T-helper 17 cell (primary cell): ENCODE measurements at regions not wholly inside any gene's neighbourhood (a gene's known extent, or its start where the extent isn't known, plus 50 kb on each side); places are given as distances from the start of the nearest gene placed in this dataset.
A peak's percentile ranks its signal among the peaks of the same experiment; 100 is the strongest.
"Not testable (repeated sequence)": the region's sequence is repeated elsewhere in the genome, so short reads cannot be mapped to it uniquely, and the experiment has no call there.

Source experiments
- ATAC-seq: fragments of 150-1000 bp; cut with Tn5 transposase; 2 replicates; pipeline ENCODE4 v1.10.0; 2021; ENCODE audit warnings: mild to moderate bottlenecking, moderate library complexity
- DNase-seq, 3 donors: peaks; one replicate each; pipeline versions ENCODE4 v3.0.0 to v3.0.0-alpha.2; 2020 to 2021
- H3K9me3 ChIP-seq: one replicate; pipeline ENCODE4 v1.7.0; 2013; ENCODE audit warnings: low read length, mild to moderate bottlenecking; ENCODE audit not compliant: control insufficient read depth, poor library complexity, severe bottlenecking
- H3K27ac Mint-ChIP-seq: one replicate; pipeline ENCODE4 v1.8.0; 2022; ENCODE audit warnings: mild to moderate bottlenecking, moderate library complexity, mixed read lengths
- H3K27me3 Mint-ChIP-seq: one replicate; pipeline ENCODE4 v1.8.0; 2022; ENCODE audit warnings: mixed read lengths
- H3K36me3 Mint-ChIP-seq: one replicate; pipeline ENCODE4 v1.8.0; 2022; ENCODE audit warnings: low read depth, mixed read lengths
- H3K4me1 Mint-ChIP-seq: one replicate; pipeline ENCODE4 v1.8.0; 2022; ENCODE audit warnings: mild to moderate bottlenecking, mixed read lengths
- H3K4me3 Mint-ChIP-seq: one replicate; pipeline ENCODE4 v1.8.0; 2022; ENCODE audit warnings: mild to moderate bottlenecking, moderate library complexity, mixed read lengths

DNA sequence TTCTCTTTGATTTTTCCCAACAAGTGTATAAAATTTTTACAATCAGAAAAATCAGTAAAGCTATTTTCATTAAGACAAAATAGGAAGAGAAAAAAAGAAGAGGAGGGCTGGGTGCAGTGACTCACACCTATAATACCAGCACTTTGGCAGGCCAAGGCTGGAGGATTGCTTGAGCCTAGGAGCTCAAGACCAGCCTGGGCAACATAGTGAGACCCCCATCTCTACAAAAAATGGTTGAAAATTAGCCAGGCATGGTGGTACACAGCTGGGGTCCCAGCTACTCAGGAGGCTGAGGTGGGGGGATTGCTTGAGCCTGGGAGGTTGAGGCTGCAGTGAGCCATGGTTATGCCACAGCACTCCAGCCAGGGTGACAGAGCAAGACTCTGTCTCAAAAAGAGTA, 172.3 kb downstream of the AKR1D1 start:
- no peak for ATAC-seq
- Mint-ChIP-seq H3K4me3 (no peak overlapping the region), H3K27me3 (peaks cover 9% of the 10 kb centered on the region)

DNA sequence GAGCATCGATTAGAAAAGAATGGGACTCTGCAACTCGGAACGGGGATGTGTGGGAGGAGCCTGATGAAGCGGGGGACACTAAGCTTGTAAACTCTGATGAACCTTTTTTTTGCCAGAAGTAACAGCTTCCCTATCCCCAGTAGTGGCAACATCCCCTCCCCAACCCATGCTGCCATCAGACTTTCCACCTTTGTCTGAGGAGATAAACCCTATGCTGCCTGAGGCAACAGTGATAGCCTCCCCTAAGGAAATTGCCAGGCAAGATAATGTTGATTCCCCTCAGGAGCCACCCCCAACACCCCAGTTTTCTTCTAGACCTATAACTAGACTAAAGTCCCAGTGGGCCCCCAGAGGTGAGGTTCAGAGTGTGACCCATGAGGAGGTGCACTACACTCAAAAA, 173.7 kb downstream of the AKR1D1 start:
- no peaks in the 10 kb centered on the region for H3K9me3 ChIP-seq
- Mint-ChIP-seq H3K4me3 (peak overlapping the region; percentile 39), H3K4me1 (no peaks in the 10 kb centered on the region), H3K27me3 (peaks cover 4% of the 10 kb centered on the region), H3K27ac (no peak overlapping the region), H3K36me3 (no peaks in the 10 kb centered on the region)
- DNase-seq: no peak
- no peak for ATAC-seq

More for the DNA sequence above, 172.3 kb downstream of the AKR1D1 start:
- Mint-ChIP-seq H3K27ac (no peak overlapping the region), H3K4me1 (no peaks in the 10 kb centered on the region), H3K36me3 (no peaks in the 10 kb centered on the region)
- no peaks in the 10 kb centered on the region for H3K9me3 ChIP-seq
- no peak for DNase-seq

DNA sequence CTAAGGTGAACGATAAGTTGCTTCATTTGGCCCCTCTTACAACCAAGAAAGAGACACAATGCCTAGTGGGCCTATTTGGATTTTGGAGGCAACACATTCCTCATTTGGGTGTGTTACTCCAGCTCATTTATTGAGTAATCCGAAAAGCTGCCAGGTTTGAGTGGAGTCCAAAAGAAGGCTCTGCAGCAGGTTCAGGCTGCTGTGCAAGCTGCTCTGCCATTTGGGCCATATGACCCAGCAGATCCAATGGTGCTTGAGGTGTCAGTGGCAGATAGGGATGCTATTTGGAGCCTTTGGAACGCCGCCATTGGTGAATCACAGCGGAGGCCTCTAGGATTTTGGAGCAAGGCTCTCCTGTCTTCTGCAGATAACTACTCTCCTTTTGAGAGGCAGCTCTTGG, 176.4 kb downstream of the AKR1D1 start:
- H3K9me3 ChIP-seq, H3K4me1 Mint-ChIP-seq, DNase-seq, H3K36me3 Mint-ChIP-seq, ATAC-seq, H3K27me3 Mint-ChIP-seq, H3K27ac Mint-ChIP-seq, H3K4me3 Mint-ChIP-seq: not testable (repeated sequence)

DNA sequence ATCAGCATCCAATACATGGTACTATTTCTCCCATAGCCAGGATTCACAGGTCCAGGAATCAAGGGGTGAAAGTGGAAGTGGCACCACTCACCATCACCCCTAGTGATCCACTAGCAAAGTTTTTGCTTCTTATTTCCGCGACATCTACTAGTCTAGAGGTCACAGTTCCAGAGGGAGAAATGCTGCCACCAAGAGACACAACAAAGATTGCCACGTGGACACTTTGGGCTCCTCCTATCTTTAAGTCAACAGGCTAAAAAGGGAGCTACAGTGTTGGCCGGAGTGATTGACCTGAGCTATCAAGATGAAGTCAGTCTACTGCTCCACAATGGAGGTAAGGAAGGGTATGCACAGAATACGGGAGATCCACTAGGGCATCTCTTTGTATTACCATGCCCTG, 178.2 kb downstream of the AKR1D1 start:
- Mint-ChIP-seq H3K27me3 (peaks cover 14% of the 10 kb centered on the region), H3K4me3 (no peak overlapping the region), H3K36me3 (no peaks in the 10 kb centered on the region), H3K27ac (no peak overlapping the region), H3K4me1 (no peaks in the 10 kb centered on the region)
- DNase-seq (no peak), ATAC-seq (no peak)
- no peaks in the 10 kb centered on the region for H3K9me3 ChIP-seq

DNA sequence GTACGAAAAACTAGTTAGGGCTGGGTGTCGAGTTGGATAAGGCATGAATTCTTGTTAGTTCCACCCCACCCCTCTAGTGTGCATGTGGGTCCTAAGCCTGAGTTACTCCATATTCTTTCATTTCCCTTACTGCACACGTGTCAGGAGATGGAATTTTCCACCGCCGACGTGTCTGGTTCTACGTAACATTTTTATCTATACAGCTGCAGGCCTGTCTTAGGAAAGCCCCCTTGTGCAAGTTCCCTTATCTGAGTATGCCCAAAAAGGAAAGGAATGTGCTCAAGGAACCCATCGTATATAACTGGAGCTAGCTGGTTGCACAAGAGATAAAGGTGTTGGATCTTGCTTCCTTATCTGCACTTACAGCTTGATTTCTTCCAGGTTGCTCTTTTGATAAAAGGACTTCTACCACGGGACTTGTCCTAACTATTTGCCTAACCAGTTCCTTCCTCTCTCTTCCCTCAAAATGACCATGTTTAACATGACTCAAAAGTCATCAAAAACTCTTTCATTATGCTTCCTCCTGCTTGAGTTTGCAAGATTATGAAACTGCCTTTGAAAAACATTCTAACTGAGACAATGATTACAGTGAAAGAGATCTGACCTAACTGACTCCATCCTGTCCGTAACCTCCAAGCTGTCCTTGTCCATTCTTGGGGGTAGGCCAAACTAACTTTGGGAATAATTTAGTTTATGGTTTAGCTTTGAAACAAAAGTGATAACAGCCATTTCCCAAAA, 181.4 kb downstream of the AKR1D1 start:
- DNase-seq (no peak), ATAC-seq (no peak)
- Mint-ChIP-seq H3K36me3 (no peaks in the 10 kb centered on the region), H3K27me3 (peaks cover 14% of the 10 kb centered on the region), H3K4me3 (no peak overlapping the region), H3K4me1 (no peaks in the 10 kb centered on the region), H3K27ac (no peak overlapping the region)
- H3K9me3 ChIP-seq: no peaks in the 10 kb centered on the region

DNA sequence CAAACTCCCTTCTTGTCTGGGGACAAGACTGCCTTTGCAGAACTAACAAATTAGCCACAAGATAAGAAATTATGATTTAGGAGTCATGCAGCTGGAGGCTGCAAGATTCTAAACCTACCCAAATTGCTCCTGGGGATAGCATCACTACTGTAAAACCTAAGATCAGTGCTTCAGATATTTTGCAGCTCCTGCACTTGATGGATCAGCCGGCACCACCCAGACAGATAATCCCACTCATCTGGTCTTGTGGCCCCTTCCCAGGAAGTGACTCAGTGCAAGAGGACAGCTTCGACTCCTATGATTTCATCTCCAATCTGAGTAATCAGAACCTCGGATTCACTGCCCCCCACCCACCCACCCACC, 181.9 kb downstream of the AKR1D1 start:
- H3K4me1 Mint-ChIP-seq: no peaks in the 10 kb centered on the region
- peaks cover 14% of the 10 kb centered on the region for H3K27me3 Mint-ChIP-seq
- no peak overlapping the region for H3K4me3 Mint-ChIP-seq
- H3K9me3 ChIP-seq: no peaks in the 10 kb centered on the region
- no peak overlapping the region for H3K27ac Mint-ChIP-seq
- DNase-seq (no peak), ATAC-seq (no peak)
- H3K36me3 Mint-ChIP-seq: no peaks in the 10 kb centered on the region

DNA sequence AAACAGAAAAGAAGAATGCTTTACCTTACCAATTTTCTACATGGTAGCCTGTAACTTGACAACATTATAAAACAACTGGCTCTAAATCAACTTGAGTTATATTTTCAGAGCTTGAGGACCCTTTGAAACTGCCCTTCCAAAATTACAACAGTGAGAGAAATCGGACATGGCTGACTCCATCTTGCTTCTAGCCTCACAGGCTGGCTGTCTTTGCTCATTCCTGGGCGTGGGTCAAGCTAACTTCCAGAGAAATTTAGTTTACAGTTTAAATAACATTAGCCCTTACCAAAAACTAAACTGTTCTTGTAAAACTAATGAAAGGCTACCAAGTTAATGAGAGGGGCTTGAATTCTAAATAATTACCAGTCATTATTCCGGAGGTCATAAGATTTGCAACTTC, 183.4 kb downstream of the AKR1D1 start:
- no peaks in the 10 kb centered on the region for H3K4me1 Mint-ChIP-seq
- no peak for DNase-seq
- no peak overlapping the region for H3K4me3 Mint-ChIP-seq
- H3K27me3 Mint-ChIP-seq: peaks cover 14% of the 10 kb centered on the region
- no peak overlapping the region for H3K27ac Mint-ChIP-seq
- no peaks in the 10 kb centered on the region for H3K9me3 ChIP-seq
- no peak for ATAC-seq
- no peaks in the 10 kb centered on the region for H3K36me3 Mint-ChIP-seq

DNA sequence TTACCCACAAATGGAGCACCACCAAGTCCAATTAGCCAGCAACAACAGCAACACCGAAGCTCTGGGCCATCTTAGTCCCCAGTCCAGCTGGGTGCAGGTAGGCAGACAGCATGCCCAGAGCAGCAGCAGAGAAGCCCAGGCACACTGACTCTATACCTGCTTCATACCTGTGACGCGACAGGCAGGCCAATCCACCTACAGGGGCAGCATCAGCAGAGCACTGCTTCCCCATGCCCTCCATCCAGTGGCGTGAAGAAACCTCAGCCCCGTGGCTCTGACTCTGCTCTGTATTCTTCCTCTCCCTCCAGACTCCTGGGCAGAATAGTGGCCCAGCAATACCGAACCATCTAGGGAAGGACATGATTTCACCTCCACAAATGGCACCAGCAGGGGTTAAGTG, 191.7 kb downstream of the AKR1D1 start:
- peak overlapping the region; percentile 32 for H3K27ac Mint-ChIP-seq
- ATAC-seq (no peak), DNase-seq (no peak)
- H3K4me3 Mint-ChIP-seq: no peak overlapping the region
- H3K36me3 Mint-ChIP-seq: peaks cover 2% of the 10 kb centered on the region
- peaks cover 9% of the 10 kb centered on the region for H3K27me3 Mint-ChIP-seq
- H3K4me1 Mint-ChIP-seq: no peaks in the 10 kb centered on the region
- no peaks in the 10 kb centered on the region for H3K9me3 ChIP-seq

DNA sequence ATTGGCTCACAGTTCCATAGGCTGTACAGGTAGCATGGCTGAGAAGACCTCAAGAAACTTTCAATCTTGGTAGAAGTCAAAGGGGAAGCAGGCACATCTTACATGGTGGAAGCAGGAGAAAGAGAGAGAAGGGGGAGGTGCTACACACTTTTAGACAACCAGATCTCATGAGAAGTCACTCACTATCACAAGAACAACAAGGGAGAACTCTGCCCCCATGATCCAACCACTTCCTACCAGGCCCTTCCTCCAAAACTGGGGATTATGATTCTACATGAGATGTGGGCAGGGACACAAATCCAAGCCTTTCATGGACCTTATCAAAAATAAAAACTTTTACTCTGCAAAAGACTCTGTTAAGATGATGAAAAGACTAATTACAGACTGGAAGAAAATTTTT, 183.2 kb upstream of the TRIM24 start:
- H3K36me3 Mint-ChIP-seq: no peaks in the 10 kb centered on the region
- no peak overlapping the region for H3K4me3 Mint-ChIP-seq
- H3K27ac Mint-ChIP-seq: no peak overlapping the region
- peaks cover under 1% of the 10 kb centered on the region for H3K27me3 Mint-ChIP-seq
- DNase-seq: no peak
- no peak for ATAC-seq
- no peaks in the 10 kb centered on the region for H3K9me3 ChIP-seq
- H3K4me1 Mint-ChIP-seq: no peaks in the 10 kb centered on the region

DNA sequence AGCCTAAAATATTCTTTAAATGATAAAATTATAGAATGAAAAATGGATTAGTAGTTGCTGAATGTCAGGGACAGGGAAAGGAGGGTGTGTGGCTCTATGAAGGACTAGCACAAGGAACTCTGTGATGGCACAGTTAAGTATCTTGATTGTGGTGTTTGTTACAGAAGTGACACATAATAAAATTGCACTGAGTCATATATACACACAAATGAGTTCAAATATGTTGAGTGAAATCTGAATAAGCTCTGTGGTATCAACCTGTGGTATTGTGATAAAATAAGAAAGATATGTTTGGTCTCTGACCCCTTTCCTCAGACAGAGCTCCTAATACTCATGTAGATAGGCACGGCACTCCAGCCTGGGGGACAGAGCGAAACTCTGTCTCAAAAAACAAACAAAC, 181.5 kb upstream of the TRIM24 start:
- Mint-ChIP-seq H3K36me3 (no peaks in the 10 kb centered on the region), H3K27ac (no peak overlapping the region)
- no peak for ATAC-seq

DNA sequence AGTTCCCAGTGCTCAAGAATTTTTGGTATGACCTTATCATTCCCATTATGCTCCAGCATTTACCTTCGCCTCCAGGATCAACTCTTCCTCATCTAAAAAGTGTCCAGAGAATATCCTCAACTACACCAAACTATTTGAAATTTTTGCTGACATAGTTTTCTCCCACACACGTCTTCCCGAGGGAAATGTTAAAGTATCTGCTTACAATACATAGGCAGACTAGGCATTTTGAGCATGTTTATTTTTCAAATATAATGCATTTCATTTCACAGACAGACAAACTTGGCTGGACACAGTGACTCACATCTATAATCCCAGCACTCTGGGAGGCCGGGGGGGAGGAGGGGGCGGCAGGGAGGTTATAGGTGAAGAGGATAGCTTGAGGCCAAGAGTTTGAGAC, 177.1 kb upstream of the TRIM24 start:
- Mint-ChIP-seq H3K27me3 (peaks cover 14% of the 10 kb centered on the region), H3K4me3 (no peak overlapping the region), H3K36me3 (no peaks in the 10 kb centered on the region), H3K4me1 (no peaks in the 10 kb centered on the region), H3K27ac (no peak overlapping the region)
- DNase-seq: no peak
- H3K9me3 ChIP-seq: no peaks in the 10 kb centered on the region
- no peak for ATAC-seq

More for the DNA sequence above, 181.5 kb upstream of the TRIM24 start:
- H3K4me1 Mint-ChIP-seq: no peaks in the 10 kb centered on the region
- no peak overlapping the region for H3K4me3 Mint-ChIP-seq
- H3K9me3 ChIP-seq: no peaks in the 10 kb centered on the region
- no peak for DNase-seq
- H3K27me3 Mint-ChIP-seq: peaks cover 8% of the 10 kb centered on the region

DNA sequence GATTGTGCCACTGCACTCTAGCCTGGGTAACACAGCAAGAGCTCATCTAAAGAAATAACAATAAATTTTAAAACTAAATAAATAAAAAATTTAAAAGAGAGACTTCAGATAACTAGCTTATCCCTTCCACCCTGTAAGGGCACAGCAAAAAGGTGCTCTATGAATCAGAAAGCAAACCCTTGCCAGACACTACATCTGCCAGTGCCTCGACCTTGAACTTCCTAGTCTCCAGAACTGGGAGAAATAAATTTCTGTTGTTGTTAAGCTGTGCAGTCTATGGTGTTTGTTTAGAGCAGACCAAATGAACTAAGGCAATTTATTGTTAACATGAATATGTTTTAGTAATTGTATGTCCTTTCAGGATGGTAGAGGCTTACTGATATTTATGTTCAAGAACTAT, 174.9 kb upstream of the TRIM24 start:
- no peak overlapping the region for H3K27ac Mint-ChIP-seq
- H3K4me3 Mint-ChIP-seq: no peak overlapping the region
- H3K36me3 Mint-ChIP-seq: no peaks in the 10 kb centered on the region

DNA sequence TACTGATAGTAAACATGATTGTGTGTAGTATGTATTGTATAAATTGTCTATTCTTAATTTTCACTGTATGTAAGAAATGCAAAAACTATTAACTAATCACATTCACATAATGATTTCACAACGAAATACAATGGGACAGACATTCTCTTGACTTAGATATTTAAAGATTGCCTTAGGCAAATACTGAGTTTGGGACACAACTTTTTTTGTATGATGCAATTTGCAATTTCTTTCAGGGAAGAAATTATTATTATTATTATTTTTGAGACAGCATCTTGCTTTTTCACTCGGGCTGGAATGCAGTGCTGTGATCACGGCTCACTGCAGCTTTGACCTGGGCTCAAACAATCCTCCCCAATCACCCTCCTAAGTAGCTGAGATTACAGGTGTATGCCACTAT, 173.2 kb upstream of the TRIM24 start:
- peaks cover 14% of the 10 kb centered on the region for H3K27me3 Mint-ChIP-seq
- ATAC-seq (no peak), DNase-seq (no peak)
- no peak overlapping the region for H3K4me3 Mint-ChIP-seq
- no peaks in the 10 kb centered on the region for H3K4me1 Mint-ChIP-seq
- H3K36me3 Mint-ChIP-seq: no peaks in the 10 kb centered on the region
- no peak overlapping the region for H3K27ac Mint-ChIP-seq
- H3K9me3 ChIP-seq: no peaks in the 10 kb centered on the region

More for the DNA sequence above, 174.9 kb upstream of the TRIM24 start:
- Mint-ChIP-seq H3K4me1 (no peaks in the 10 kb centered on the region), H3K27me3 (peaks cover 14% of the 10 kb centered on the region)
- DNase-seq: no peak
- no peaks in the 10 kb centered on the region for H3K9me3 ChIP-seq
- no peak for ATAC-seq

DNA sequence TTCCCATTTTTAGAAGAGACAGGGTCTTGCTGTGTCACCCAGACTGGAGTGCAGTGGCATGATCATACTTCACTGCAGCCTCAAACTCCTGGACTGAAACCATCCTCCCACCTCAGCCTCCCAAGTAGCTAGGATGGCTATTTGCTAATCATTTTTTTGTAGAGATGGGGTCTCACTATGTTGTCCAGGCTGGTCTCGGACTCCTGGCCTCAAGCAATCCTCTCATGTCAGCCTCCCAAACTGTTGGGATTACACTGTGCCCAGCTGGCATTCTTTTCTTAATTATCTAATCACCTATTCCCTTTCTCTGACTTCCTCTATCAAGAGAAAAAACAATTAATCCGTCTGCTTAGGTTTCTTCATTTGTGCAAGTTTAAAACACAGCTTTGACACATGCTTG, 172.5 kb upstream of the TRIM24 start:
- H3K4me3 Mint-ChIP-seq: no peak overlapping the region
- DNase-seq (no peak), ATAC-seq (no peak)
- H3K4me1 Mint-ChIP-seq: no peaks in the 10 kb centered on the region
- H3K27ac Mint-ChIP-seq: no peak overlapping the region
- H3K9me3 ChIP-seq: no peaks in the 10 kb centered on the region
- H3K36me3 Mint-ChIP-seq: no peaks in the 10 kb centered on the region
- H3K27me3 Mint-ChIP-seq: peaks cover 10% of the 10 kb centered on the region
